Uterus (tissue), 3 donors: ENCODE measurements at regions not wholly inside any gene's neighbourhood (a gene's known extent, or its start where the extent isn't known, plus 50 kb on each side); places are given as distances from the start of the nearest gene placed in this dataset.

Source experiments
- DNase-seq, 2 donors: peaks; one replicate each; pipeline ENCODE4 v3.0.0-alpha.2; 2019 to 2020
- H3K27ac ChIP-seq, 2 donors: fragments of 200-600 bp; sonication (generic); 1 replicate in 1 of 2; 2 replicates in 1 of 2; pipeline ENCODE4 v1.5.1; 2016 to 2018
- H3K27me3 ChIP-seq, 2 donors: fragments of 200-600 bp; sonication (generic); one replicate each; pipeline ENCODE4 v1.5.1; 2018 to 2019; ENCODE audit warnings: control low read depth in 1 of 2
- H3K36me3 ChIP-seq, 2 donors: fragments of 200-600 bp; sonication (generic); one replicate each; pipeline ENCODE4 v1.5.1; 2019; ENCODE audit warnings: control low read depth in 1 of 2
- H3K4me1 ChIP-seq, 2 donors: fragments of 200-600 bp; sonication (generic); one replicate each; pipeline ENCODE4 v1.5.1; 2018 to 2019; ENCODE audit warnings: control low read depth in 1 of 2
- H3K4me3 ChIP-seq, 2 donors: fragments of 200-600 bp; sonication (generic); 1 replicate in 1 of 2; 2 replicates in 1 of 2; pipeline ENCODE4 v1.5.1; 2018 to 2019; ENCODE audit warnings: mild to moderate bottlenecking in 1 of 2
- H3K9me3 ChIP-seq, 2 donors: fragments of 200-600 bp; sonication (generic); one replicate each; pipeline ENCODE4 v1.5.1; 2019; ENCODE audit warnings: control low read depth in 1 of 2
- POLR2A ChIP-seq, 2 donors: fragments of 450-650 bp; IDR thresholded peaks; one replicate each; pipeline ENCODE4 v1.6.1; 2016; ENCODE audit warnings: antibody characterized with exemption in 2 of 2, mild to moderate bottlenecking in 1 of 2, moderate library complexity in 1 of 2
- intact Hi-C: fragments of 100-400 bp; cut with DNase I; formaldehyde crosslinking; loops from one replicate; pipeline ENCODE4 v1.15.1; 2023; ENCODE audit warnings: low total_unique reads
- TF ChIP-seq, protein P1 (sequence below), 4 experiments: fragments of 200-600 bp in 2 of 4; fragments of 450-650 bp in 2 of 4; sonication (generic) in 2 of 4; IDR thresholded peaks; one replicate each; pipeline ENCODE4 v1.5.1; 2016 to 2019; ENCODE audit warnings: antibody characterized with exemption in 4 of 4, mild to moderate bottlenecking in 2 of 4, moderate library complexity in 1 of 4
- donor health status: DM: yes; HTN: yes; CAD: no.

GRCh38 chr2:187935126-187935525 is 356.5 kb upstream of the GULP1 start:
- intact Hi-C loops = no loop called here
- no peak for TF ChIP-seq POLR2A (IDR thresholded peaks at IDR 0.05)
- TF ChIP-seq, protein P1, sequence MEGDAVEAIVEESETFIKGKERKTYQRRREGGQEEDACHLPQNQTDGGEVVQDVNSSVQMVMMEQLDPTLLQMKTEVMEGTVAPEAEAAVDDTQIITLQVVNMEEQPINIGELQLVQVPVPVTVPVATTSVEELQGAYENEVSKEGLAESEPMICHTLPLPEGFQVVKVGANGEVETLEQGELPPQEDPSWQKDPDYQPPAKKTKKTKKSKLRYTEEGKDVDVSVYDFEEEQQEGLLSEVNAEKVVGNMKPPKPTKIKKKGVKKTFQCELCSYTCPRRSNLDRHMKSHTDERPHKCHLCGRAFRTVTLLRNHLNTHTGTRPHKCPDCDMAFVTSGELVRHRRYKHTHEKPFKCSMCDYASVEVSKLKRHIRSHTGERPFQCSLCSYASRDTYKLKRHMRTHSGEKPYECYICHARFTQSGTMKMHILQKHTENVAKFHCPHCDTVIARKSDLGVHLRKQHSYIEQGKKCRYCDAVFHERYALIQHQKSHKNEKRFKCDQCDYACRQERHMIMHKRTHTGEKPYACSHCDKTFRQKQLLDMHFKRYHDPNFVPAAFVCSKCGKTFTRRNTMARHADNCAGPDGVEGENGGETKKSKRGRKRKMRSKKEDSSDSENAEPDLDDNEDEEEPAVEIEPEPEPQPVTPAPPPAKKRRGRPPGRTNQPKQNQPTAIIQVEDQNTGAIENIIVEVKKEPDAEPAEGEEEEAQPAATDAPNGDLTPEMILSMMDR (IDR thresholded peaks at IDR 0.05) = no peak
- Histone ChIP-seq H3K9me3 (no peaks in the 10 kb centered on the region), H3K27ac (no peak overlapping the region), H3K4me1 (no peaks in the 10 kb centered on the region), H3K36me3 (no peaks in the 10 kb centered on the region), H3K27me3 (no peaks in the 10 kb centered on the region), H3K4me3 (no peak overlapping the region)
- no peak for DNase-seq

DNA sequence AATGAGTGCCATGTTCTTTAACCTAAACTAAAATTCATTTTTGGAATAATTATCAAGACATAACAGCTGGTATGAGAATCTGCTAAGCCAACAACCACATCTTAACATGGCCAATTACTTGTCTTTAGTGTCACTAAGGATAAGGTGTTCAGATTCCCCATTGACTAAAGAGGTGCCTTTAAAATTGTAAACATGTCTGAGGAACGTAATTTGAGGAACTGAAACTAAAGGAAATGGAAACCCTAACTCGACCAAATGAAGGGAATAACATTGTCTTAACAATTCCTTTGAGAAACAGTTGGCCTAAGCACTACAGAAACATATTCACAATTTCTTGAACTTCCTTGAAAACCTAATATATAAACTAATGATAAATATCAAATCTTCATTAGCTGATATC is 355.4 kb upstream of the GULP1 start:
- H3K36me3 ChIP-seq = no peaks in the 10 kb centered on the region
- no peaks in the 10 kb centered on the region for H3K4me1 ChIP-seq
- no peaks in the 10 kb centered on the region for H3K9me3 ChIP-seq
- no peak overlapping the region for H3K27ac ChIP-seq
- DNase-seq = no peak
- intact Hi-C loops = no loop called here
- H3K27me3 ChIP-seq = no peaks in the 10 kb centered on the region
- no peak overlapping the region for H3K4me3 ChIP-seq
- TF ChIP-seq, protein P1 (IDR thresholded peaks at IDR 0.05) = no peak
- TF ChIP-seq POLR2A (IDR thresholded peaks at IDR 0.05) = no peak

GRCh38 chr2:187939180-187939579 is 352.5 kb upstream of the GULP1 start:
- no peaks in the 10 kb centered on the region for H3K4me1 ChIP-seq
- no peak overlapping the region for H3K4me3 ChIP-seq
- no peak overlapping the region for H3K27ac ChIP-seq
- H3K9me3 ChIP-seq = no peaks in the 10 kb centered on the region
- DNase-seq = no peak
- H3K27me3 ChIP-seq = no peaks in the 10 kb centered on the region
- H3K36me3 ChIP-seq = no peaks in the 10 kb centered on the region
- no peak for TF ChIP-seq POLR2A (IDR thresholded peaks at IDR 0.05)
- TF ChIP-seq, protein P1 (IDR thresholded peaks at IDR 0.05) = no peak
- intact Hi-C loops = no loop called here

GRCh38 chr2:187942876-187943275 is 348.8 kb upstream of the GULP1 start:
- no peaks in the 10 kb centered on the region for H3K4me1 ChIP-seq
- no peak for DNase-seq
- no peak overlapping the region for H3K27ac ChIP-seq
- H3K27me3 ChIP-seq = no peaks in the 10 kb centered on the region
- H3K4me3 ChIP-seq = no peak overlapping the region
- TF ChIP-seq, protein P1 (IDR thresholded peaks at IDR 0.05) = no peak
- no peak for TF ChIP-seq POLR2A (IDR thresholded peaks at IDR 0.05)
- H3K9me3 ChIP-seq = no peaks in the 10 kb centered on the region
- intact Hi-C loops = no loop called here
- no peaks in the 10 kb centered on the region for H3K36me3 ChIP-seq

DNA sequence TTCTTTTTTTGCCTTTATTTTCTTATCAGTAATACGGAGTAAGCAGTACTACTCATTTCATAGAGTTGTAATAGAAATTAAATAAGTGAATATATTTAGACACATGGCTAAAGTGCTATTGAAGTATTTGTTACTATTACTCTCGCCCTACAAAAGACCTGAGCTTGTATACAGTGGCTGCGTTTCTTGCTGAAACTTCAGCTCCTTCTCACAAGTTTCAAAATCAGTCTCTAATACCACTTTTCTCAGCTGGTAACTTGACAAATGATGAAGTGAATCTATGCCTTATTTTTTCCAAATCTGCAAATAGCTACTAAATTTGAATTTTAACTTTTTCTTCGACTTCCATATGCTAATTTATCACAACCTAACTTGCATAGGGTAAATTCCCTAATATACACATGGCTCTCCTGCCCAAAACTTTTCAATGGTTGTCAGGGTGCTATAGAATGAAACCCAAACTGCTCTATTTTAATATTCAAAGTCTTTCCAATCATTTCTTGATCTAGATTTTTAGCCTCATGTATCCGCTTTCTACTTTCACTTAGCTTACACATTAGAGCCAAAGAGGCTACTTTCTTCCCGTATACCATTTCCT is 347.8 kb upstream of the GULP1 start:
- TF ChIP-seq, protein P1 (IDR thresholded peaks at IDR 0.05) = no peak
- no peak for TF ChIP-seq POLR2A (IDR thresholded peaks at IDR 0.05)
- no peaks in the 10 kb centered on the region for H3K9me3 ChIP-seq
- H3K27me3 ChIP-seq = no peaks in the 10 kb centered on the region
- no peak overlapping the region for H3K4me3 ChIP-seq
- no peak for DNase-seq
- no peaks in the 10 kb centered on the region for H3K4me1 ChIP-seq
- intact Hi-C loops = no loop called here
- H3K27ac ChIP-seq = no peak overlapping the region
- no peaks in the 10 kb centered on the region for H3K36me3 ChIP-seq
